GM18499 (cell line): ENCODE measurements at regions not wholly inside any gene's neighbourhood (a gene's known extent, or its start where the extent isn't known, plus 50 kb on each side); places are given as distances from the start of the nearest gene placed in this dataset.
"Not testable (repeated sequence)": the region's sequence is repeated elsewhere in the genome, so short reads cannot be mapped to it uniquely, and the experiment has no call there.

Experiments used
- ATAC-seq: cut with Tn5 transposase; IDR thresholded peaks from one replicate; pipeline ENCODE4 v1.9.1; 2021; ENCODE audit warnings: moderate number of reproducible peaks; ENCODE audit not compliant: insufficient read depth, unreplicated experiment

DNA sequence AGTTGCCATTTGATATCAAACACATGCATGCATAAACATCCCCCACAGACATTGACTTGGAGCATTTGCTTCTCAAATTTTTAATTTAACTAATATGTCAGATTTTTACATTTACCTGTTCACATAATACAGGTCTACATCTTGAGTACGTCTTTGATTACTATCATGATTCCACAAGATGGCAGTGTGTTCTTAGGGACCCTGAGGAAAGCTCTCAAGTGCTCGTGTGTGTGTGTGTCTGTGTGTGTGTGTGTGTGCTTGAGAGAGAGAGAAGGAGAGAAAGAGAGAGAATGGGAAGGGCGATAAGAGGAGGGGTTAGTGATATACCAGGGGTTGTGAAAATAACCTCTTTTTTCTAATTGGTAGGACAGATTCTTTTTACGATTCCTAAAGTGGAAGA, 167.1 kb upstream of the OR4E1 start:
- no peak for ATAC-seq

DNA sequence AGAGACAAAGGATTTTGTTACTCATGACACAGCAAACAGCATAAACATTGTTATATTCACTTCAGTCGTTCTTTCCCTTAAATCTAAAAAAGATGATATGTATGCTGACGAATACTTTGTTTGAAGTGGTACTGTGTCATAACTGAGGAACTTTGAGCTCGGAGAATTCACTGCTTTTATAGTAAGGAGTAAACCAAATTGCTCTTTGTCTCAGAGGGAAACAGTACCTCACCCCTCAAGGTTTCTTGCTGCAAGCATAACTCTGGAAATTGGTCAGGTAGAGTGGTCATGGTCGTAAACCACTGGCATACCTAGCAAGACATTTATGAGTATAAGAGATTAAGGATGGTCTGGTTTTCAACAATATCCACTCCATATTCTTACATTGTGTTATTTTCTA, 160.2 kb upstream of the OR4E1 start:
- no peak for ATAC-seq

- ATAC-seq = no peak
Observed at GRCh38 chr14:21825845-21826244, 152.2 kb upstream of the OR4E1 start.

DNA sequence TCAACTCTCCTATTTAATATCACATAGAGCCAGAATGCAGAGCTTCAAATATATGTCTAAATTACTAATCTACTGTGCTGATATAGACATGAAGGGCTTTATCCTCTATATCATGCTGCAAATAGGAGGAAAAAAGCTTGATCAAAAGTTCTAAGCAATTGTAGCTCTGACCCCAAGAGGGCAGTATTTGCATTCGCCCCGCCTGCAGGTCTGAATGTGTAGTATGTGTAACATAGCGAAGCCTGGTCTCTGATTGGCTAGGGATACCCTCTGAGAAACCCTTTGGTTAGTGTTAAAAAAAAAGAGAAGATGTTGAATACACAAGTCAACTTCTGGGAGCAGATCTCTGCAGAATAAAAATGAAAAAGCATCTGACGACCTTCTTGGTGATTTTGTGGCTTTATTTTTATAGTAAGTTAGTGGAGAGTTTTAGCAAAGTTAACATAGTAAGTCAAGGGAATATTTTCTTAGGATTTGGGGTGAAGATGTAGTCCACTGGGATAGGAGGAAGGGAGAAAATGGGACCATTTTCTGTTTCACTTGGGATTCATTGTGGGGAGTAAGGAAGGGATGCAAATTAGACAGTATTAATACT, 151.6 kb upstream of the OR4E1 start:
- ATAC-seq = no peak

- ATAC-seq = no peak
Observed at GRCh38 chr14:21822109-21822508, 148.5 kb upstream of the OR4E1 start.

GRCh38 chr14:21820631-21821030, 147.0 kb upstream of the OR4E1 start:
- no peak for ATAC-seq

DNA sequence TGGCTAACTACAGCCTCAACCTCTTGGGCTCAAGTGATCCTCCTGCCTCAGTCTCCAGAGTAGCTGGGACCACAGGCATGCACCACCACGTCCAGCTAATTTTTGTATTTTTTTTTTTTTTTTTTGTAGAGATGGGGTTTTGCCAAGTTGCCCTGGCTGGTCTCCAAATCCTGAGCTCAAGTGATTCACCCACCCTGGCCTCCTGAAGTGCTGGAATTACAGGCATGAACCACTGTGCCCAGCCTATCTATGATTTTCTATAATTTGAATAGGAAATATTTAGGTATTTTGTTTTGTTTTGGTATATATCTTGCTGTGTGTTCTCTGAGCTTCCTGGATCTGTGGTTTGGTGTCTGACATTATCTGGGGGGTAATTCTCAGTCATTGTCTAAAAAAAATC, 146.3 kb upstream of the OR4E1 start:
- ATAC-seq = not testable (repeated sequence)

- ATAC-seq = not testable (repeated sequence)
Observed at GRCh38 chr14:21817010-21817409, 143.4 kb upstream of the OR4E1 start.

DNA sequence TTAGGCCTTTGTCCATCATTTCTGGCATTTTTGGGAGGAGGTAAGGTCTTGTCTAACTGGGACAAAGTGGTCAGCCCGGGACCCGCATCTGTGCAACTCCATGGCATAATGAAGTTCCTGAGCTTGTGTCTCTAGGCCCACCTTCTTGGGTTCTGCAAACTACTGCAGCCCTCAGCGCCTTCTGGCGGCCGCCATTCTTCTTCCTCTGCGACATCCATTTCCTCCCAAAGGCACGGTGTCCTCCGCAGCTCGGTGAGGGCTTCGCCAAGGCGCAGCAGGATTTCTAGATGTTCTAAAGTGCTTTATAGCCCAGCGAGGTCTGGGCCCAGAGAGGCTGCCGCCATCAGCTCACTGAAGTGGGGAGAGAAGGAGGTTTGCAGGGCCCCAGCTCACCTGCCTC, 134.4 kb upstream of the OR4E1 start:
- ATAC-seq = no peak

DNA sequence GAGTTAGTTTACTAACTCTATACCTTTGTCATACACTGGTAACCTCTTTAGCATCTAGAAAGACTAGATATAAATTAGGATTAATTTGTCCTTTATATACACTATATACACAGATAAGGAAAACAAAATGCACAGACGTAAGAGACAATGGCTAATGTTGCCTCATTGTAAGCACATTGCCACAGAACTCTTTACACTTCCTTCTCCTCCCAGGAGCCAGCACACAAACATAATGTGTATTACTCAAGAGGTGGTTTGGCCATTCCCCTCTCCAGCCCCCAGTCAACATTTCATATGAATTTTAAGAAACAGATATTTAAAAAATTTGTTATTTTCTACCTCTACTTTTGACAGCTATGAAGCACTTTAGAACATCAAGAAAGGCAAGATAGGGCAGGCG, 131.4 kb upstream of the OR4E1 start:
- no peak for ATAC-seq

- no peak for ATAC-seq
Observed at GRCh38 chr14:21802441-21802840, 128.8 kb upstream of the OR4E1 start.

DNA sequence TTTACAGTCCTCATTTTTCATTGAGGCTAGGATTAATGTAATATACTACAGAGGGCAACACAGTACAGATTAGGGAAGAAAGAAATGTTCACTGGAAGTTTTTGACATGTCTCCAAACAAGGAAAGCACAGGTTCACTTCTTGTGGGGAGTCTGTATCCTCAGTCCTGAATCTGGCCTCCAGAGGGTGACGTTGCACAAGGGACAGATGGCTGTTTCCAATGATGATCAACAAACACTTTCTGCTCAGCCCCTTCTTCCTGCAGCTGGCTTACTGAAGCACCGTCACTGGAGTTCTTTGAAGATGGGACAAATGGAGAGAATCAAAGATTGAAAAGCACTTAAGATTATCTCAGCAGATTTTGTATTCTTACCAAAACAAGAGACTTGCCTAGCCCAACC, 123.3 kb upstream of the OR4E1 start:
- ATAC-seq = no peak

- no peak for ATAC-seq
Observed at GRCh38 chr14:21795456-21795855, 121.8 kb upstream of the OR4E1 start.

GRCh38 chr14:21791749-21792148, 118.1 kb upstream of the OR4E1 start:
- no peak for ATAC-seq

- ATAC-seq = not testable (repeated sequence)
Observed at GRCh38 chr14:21788687-21789086, 115.1 kb upstream of the OR4E1 start.

GRCh38 chr14:21787242-21787641, 113.6 kb upstream of the OR4E1 start:
- ATAC-seq = not testable (repeated sequence)

DNA sequence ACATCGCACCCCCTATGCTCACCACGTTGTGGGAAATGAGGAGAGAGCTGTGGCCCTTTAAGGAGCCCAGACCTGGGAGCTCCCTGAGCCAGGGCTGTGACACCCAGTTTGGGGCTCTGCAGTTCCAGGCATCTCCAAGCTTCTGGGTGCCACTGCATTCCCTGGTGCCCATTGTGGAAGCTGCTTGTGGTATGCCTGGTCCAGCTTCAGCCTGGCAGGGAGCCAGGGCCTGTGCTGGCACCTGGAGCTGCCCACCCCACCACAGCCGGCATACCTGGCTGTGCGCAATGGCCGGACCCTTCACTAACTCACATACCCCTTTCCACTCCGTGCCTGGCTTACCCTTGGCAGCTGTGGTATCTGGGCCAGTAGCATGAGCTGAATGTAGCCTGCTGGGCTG, 107.9 kb upstream of the OR4E1 start:
- ATAC-seq = no peak

DNA sequence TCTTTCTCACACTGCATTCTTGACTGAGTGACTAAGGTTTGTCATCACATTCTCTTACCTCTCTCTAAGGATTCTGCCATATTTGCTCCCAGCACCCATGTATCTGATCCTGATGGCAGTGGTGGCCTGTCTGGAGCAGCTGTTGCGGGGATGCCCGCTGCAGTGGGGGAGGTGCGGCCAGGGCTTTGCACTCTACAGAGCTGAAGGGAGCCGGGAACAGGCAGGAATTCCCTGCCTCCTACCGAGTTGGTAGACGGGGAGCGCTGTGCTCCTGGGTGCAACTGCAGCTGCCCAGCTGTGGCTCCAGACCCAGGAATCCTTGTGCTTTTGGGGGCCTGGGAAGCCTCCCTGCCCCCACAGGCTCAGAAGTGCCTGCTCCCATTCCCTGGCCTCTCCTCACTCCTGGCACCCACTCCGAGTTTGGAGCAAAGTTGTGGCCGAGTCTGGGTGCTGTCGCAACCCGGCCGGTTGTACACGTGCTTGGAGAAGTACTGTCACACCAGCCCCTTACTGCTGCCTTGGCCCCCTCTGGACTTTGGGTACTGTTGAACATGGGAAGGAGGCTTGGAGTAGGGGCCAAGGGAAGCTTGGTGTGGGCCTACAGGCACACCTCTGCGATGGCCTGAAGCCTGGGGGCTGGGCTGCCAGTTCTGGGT, 106.9 kb upstream of the OR4E1 start:
- no peak for ATAC-seq

DNA sequence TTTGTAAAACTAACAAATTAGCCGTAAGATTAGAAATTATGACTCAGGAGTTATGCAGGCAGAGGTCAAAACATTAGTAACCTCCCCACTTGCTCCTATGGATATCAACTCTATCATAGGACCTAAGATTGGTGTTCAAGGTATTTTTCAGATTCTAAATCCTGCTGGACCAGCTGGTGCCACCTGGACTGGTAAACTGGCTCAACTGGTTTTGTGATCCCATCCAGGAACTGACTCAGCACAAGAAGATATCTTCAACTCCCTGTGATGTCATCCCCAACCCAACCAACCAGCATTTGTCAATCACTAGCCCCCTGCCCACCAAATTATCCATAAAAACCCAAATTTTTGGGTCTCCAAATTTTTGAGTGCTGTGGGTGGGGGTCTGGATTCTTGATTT, 98.1 kb upstream of the OR4E1 start:
- ATAC-seq = no peak

- no peak for ATAC-seq
Observed at GRCh38 chr14:21768875-21769257, 95.2 kb upstream of the OR4E1 start.

GRCh38 chr14:21768116-21768874, 94.7 kb upstream of the OR4E1 start:
- ATAC-seq = peak; percentile 63

DNA sequence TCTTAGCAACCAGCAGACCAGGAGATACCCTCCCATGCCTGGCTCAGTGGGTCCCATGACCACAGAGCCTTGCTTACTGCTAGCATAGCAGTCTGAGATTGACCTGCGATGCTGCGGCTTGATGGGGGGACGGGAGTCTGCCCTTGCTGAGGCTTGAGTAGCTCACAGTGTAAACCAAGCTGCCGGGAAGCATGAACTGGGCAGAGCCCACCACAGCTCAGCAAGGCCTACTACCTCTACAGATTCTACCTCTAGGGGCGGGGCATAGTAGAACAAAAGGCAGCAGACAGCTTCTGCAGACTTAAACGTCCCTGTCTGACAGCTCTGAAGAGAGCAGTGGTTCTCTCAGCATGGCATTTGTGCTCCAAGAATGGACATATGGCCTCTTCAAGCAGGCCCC, 86.7 kb upstream of the OR4E1 start:
- ATAC-seq = not testable (repeated sequence)
